NT2/D1 (cell line): ENCODE measurements at regions not wholly inside any gene's neighbourhood (a gene's known extent, or its start where the extent isn't known, plus 50 kb on each side); places are given as distances from the start of the nearest gene placed in this dataset.

Source experiments
- SUZ12 ChIP-seq: IDR thresholded peaks from 2 replicates; pipeline ENCODE4 v1.6.1; 2011; ENCODE audit not compliant: insufficient read length, insufficient read depth; ENCODE audit errors: extremely low read depth
- YY1 ChIP-seq: IDR thresholded peaks from 2 replicates; pipeline ENCODE4 v1.6.1; 2011; ENCODE audit not compliant: insufficient read length, insufficient read depth
- ZNF274 ChIP-seq: IDR thresholded peaks from 2 replicates; pipeline ENCODE4 v1.6.1; 2011; ENCODE audit warnings: mild to moderate bottlenecking, low read depth, low read length

DNA sequence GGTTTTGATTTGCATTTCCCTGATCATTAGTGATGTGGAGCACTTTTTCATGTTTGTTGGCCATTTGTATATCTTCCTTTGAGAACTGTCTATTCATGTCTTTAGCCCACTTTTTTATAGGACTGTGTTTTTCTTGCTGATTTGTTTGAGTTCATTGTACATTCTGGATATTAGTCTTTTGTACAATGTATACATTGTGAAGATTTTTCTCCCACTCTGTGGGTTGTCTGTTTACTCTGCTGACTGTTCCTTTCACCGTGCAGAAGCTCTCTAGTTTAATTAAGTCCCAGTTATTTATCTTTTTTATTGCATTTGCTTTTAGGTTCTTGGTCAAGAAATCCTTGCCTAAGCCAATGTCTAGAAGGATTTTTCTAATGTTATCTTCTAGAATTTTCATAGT is 91.1 kb upstream of the ATP11B start:
- TF ChIP-seq YY1 (no peak), ZNF274 (no peak), SUZ12 (no peak)
